ENCODE measurements at regions not wholly inside any gene's neighbourhood (a gene's known extent, or its start where the extent isn't known, plus 50 kb on each side); places are given as distances from the start of the nearest gene placed in this dataset.

DNA sequence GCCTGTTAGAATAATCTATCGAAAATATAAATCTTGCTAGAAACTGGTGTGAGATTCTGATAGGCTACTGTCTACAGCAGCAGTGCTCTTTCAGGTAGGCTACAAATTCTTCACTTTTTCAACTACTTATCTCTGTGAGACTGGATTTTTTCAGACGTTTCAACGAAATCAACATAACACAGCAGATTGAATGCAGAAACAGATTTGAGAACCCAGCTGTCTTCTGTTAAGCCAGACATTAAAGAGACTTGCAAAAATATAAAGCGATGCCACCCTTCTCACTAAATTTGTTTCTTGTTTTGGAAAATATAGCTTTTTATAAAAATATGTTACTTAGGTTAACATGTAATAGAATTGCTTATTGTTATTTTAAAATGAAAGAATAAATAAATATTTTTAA is 140.6 kb upstream of the PHACTR1 start:
- TF ChIP-seq, protein P1, sequence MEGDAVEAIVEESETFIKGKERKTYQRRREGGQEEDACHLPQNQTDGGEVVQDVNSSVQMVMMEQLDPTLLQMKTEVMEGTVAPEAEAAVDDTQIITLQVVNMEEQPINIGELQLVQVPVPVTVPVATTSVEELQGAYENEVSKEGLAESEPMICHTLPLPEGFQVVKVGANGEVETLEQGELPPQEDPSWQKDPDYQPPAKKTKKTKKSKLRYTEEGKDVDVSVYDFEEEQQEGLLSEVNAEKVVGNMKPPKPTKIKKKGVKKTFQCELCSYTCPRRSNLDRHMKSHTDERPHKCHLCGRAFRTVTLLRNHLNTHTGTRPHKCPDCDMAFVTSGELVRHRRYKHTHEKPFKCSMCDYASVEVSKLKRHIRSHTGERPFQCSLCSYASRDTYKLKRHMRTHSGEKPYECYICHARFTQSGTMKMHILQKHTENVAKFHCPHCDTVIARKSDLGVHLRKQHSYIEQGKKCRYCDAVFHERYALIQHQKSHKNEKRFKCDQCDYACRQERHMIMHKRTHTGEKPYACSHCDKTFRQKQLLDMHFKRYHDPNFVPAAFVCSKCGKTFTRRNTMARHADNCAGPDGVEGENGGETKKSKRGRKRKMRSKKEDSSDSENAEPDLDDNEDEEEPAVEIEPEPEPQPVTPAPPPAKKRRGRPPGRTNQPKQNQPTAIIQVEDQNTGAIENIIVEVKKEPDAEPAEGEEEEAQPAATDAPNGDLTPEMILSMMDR (IDR thresholded peaks at IDR 0.05; ENCODE audit: low read length) = no peak
- TF ChIP-seq EZH2 (IDR thresholded peaks at IDR 0.05; ENCODE audit: borderline replicate concordance, low read length) = no peak
